NCI-H1417 (cell line): ENCODE measurements at regions not wholly inside any gene's neighbourhood (a gene's known extent, or its start where the extent isn't known, plus 50 kb on each side); places are given as distances from the start of the nearest gene placed in this dataset.
A peak's percentile ranks its signal among the peaks of the same experiment; 100 is the strongest.
"Not testable (repeated sequence)": the region's sequence is repeated elsewhere in the genome, so short reads cannot be mapped to it uniquely, and the experiment has no call there.

Experiments used
- DNase-seq, 3 experiments: peaks; one replicate each; lab custom pipeline; 2025; lab: John Stamatoyannopoulos, UW

GRCh38 chr3:174540116-174540908, 318.8 kb upstream of the NAALADL2 start:
- DNase-seq, result peak in 2 of 3 experiments; percentile 13 to 55

- DNase-seq, result no peak
These were observed 317.3 kb upstream of the NAALADL2 start for GRCh38 chr3:174541708-174542315.

GRCh38 chr3:174547801-174548435, 311.2 kb upstream of the NAALADL2 start:
- DNase-seq, result no peak

GRCh38 chr3:174548841-174549623, 310.1 kb upstream of the NAALADL2 start:
- no peak for DNase-seq

- no peak for DNase-seq
These were observed 277.6 kb upstream of the NAALADL2 start for GRCh38 chr3:174581558-174581957.

- DNase-seq, result peak in 2 of 3 experiments; percentile 20 to 75
These were observed 275.7 kb upstream of the NAALADL2 start for GRCh38 chr3:174583396-174583795.

GRCh38 chr3:174587137-174587536, 272.0 kb upstream of the NAALADL2 start:
- DNase-seq, result not testable (repeated sequence)

- peak in 1 of 3 experiments; percentile 8 for DNase-seq
These were observed 262.6 kb upstream of the NAALADL2 start for GRCh38 chr3:174596447-174596982.

- no peak for DNase-seq
These were observed 260.2 kb upstream of the NAALADL2 start for GRCh38 chr3:174598885-174599439.

GRCh38 chr3:174613173-174613572, 246.0 kb upstream of the NAALADL2 start:
- DNase-seq, result no peak

- DNase-seq, result no peak
These were observed 245.1 kb upstream of the NAALADL2 start for GRCh38 chr3:174614036-174614435.

GRCh38 chr3:174618368-174619080, 240.6 kb upstream of the NAALADL2 start:
- no peak for DNase-seq

- DNase-seq, result no peak
These were observed 239.9 kb upstream of the NAALADL2 start for GRCh38 chr3:174619239-174619638.

GRCh38 chr3:174620138-174620537, 239.0 kb upstream of the NAALADL2 start:
- DNase-seq, result no peak

GRCh38 chr3:174620855-174621472, 238.2 kb upstream of the NAALADL2 start:
- DNase-seq, result peak in 1 of 3 experiments; percentile 59

GRCh38 chr3:174633342-174633741, 225.8 kb upstream of the NAALADL2 start:
- DNase-seq, result no peak

- no peak for DNase-seq
These were observed 222.7 kb upstream of the NAALADL2 start for GRCh38 chr3:174636451-174636850.

- no peak for DNase-seq
These were observed 219.7 kb upstream of the NAALADL2 start for GRCh38 chr3:174639406-174639805.

GRCh38 chr3:174639970-174640369, 219.2 kb upstream of the NAALADL2 start:
- DNase-seq, result no peak

- DNase-seq, result no peak
These were observed 218.2 kb upstream of the NAALADL2 start for GRCh38 chr3:174640932-174641331.
